ENCODE measurements at regions not wholly inside any gene's neighbourhood (a gene's known extent, or its start where the extent isn't known, plus 50 kb on each side); places are given as distances from the start of the nearest gene placed in this dataset.

- no peak for TF ChIP-seq POLR2A (IDR thresholded peaks at IDR 0.05)
- TF ChIP-seq CTCF (IDR thresholded peaks at IDR 0.05 in 8 of 11, conservative IDR thresholded peaks at IDR 0.05 in 3 of 11), result no peak
- no peak for TF ChIP-seq POLR2AphosphoS5 (IDR thresholded peaks at IDR 0.05)
These were observed 55.3 kb upstream of the DDR1 start for GRCh38 chr6:30829033-30829432.
